ENCODE measurements at regions not wholly inside any gene's neighbourhood (a gene's known extent, or its start where the extent isn't known, plus 50 kb on each side); places are given as distances from the start of the nearest gene placed in this dataset.
A peak's percentile ranks its signal among the peaks of the same experiment; 100 is the strongest.

- Mint-ChIP-seq H3K4me3 (no peak overlapping the region), H3K27ac (peak overlapping the region in 1 of 2 donors; percentile 75), H3K27me3 (peaks cover 30 to 43% of the 10 kb centered on the region in 2 donors), H3K9me3 (peaks cover 0 to 2% of the 10 kb centered on the region in 2 donors), H3K36me3 (ENCODE audit: insufficient read depth) (no peaks in the 10 kb centered on the region), H3K4me1 (ENCODE audit: low read depth in 2 of 2) (peaks cover 0 to 3% of the 10 kb centered on the region in 2 donors)
- ATAC-seq (replicated peaks), result no peak
- DNase-seq, result no peak
Observed at GRCh38 chr21:43313939-43314405, 113.0 kb downstream of the SIK1 start.

GRCh38 chr21:43313221-43313938, 113.6 kb downstream of the SIK1 start:
- peaks cover 0 to 3% of the 10 kb centered on the region in 2 donors for H3K4me1 Mint-ChIP-seq (ENCODE audit: low read depth in 2 of 2)
- no peak overlapping the region for H3K27ac Mint-ChIP-seq
- no peaks in the 10 kb centered on the region for H3K36me3 Mint-ChIP-seq (ENCODE audit: insufficient read depth)
- H3K4me3 Mint-ChIP-seq, result no peak overlapping the region
- ATAC-seq (replicated peaks) (no peak), DNase-seq (no peak)
- H3K9me3 Mint-ChIP-seq, result peaks cover 0 to 2% of the 10 kb centered on the region in 2 donors
- H3K27me3 Mint-ChIP-seq, result peaks cover 30 to 48% of the 10 kb centered on the region in 2 donors

DNA sequence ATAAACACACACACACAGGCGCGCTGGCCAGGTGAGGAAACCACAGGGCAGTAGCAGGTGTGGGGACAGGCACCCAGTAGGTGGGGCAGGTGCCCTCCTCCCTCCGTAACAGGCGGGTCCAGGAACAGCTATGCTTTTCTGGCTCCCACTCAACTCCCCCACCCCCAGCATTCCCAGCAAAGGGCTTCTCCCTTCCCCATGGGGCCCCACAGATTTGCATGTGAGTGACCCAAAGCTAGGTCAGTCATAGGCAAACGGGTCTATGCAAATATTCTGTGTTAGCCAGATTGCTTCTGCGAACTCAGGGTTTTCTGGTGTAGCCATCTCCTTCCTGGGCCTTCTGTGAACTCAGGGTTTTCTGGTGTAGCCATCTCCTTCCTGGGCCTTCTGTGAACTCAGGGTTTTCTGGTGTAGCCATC, 114.2 kb downstream of the SIK1 start:
- Mint-ChIP-seq H3K36me3 (ENCODE audit: insufficient read depth) (no peaks in the 10 kb centered on the region), H3K4me3 (no peak overlapping the region), H3K27me3 (peaks cover 30 to 54% of the 10 kb centered on the region in 2 donors), H3K9me3 (peaks cover 0 to 2% of the 10 kb centered on the region in 2 donors), H3K27ac (no peak overlapping the region), H3K4me1 (ENCODE audit: low read depth in 2 of 2) (peaks cover 0 to 3% of the 10 kb centered on the region in 2 donors)
- ATAC-seq (replicated peaks) (peak; percentile 19), DNase-seq (no peak)

- DNase-seq (no peak), ATAC-seq (replicated peaks) (no peak)
- Mint-ChIP-seq H3K36me3 (ENCODE audit: insufficient read depth) (no peaks in the 10 kb centered on the region), H3K4me3 (no peak overlapping the region), H3K4me1 (ENCODE audit: low read depth in 2 of 2) (peaks cover 0 to 4% of the 10 kb centered on the region in 2 donors), H3K9me3 (no peaks in the 10 kb centered on the region), H3K27ac (no peak overlapping the region), H3K27me3 (peaks cover 30 to 56% of the 10 kb centered on the region in 2 donors)
Observed at GRCh38 chr21:43312011-43312410, 114.9 kb downstream of the SIK1 start.

- no peaks in the 10 kb centered on the region for H3K36me3 Mint-ChIP-seq (ENCODE audit: insufficient read depth)
- H3K4me3 Mint-ChIP-seq, result no peak overlapping the region
- ATAC-seq (replicated peaks) (no peak), DNase-seq (no peak)
- peaks cover 34 to 56% of the 10 kb centered on the region in 2 donors for H3K27me3 Mint-ChIP-seq
- H3K4me1 Mint-ChIP-seq (ENCODE audit: low read depth in 2 of 2), result peaks cover 0 to 6% of the 10 kb centered on the region in 2 donors
- H3K9me3 Mint-ChIP-seq, result no peaks in the 10 kb centered on the region
- H3K27ac Mint-ChIP-seq, result no peak overlapping the region
Observed at GRCh38 chr21:43311301-43311817, 115.6 kb downstream of the SIK1 start.

- Mint-ChIP-seq H3K36me3 (ENCODE audit: insufficient read depth) (no peaks in the 10 kb centered on the region), H3K4me1 (ENCODE audit: low read depth in 2 of 2) (peaks cover 0 to 2% of the 10 kb centered on the region in 2 donors), H3K27ac (no peak overlapping the region), H3K4me3 (no peak overlapping the region), H3K27me3 (peaks cover 30 to 57% of the 10 kb centered on the region in 2 donors), H3K9me3 (no peaks in the 10 kb centered on the region)
- no peak for ATAC-seq (replicated peaks)
- no peak for DNase-seq
Observed at GRCh38 chr21:43308815-43309283, 118.1 kb downstream of the SIK1 start.

DNA sequence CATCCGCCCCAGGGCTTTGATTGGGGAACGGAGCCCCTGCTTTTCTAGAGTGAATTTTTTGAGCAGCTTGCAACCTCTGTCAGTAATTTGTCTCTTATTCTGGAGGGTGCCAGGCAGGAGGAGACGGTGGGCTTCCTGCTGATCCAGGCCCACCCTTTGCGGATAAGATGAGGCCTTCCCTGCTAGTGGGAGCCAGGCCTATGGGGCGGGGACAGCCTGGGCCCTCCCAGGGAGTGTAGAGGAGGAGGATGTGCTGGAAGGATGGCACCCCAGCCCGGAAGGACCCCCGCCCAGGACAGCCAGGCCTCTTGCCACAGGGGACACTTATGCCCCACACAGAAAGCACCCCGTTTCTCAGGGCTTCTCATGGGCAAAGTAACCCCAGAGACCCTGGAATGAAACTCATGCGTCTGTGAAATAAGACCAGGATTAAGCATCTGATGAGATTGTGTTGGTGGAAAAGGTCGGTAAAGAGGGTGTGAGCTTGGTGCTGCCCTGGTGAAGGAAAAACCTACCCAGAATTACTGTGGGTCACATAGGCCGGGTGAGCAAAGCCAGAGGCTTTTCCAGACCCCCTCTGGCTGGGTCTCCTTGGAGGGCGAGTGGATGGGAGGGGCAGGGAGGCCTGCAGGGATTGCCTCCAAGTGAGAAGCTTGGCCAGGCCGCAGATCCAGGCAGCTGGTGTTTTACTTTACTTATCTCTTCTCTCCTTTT, 118.7 kb downstream of the SIK1 start:
- H3K27ac Mint-ChIP-seq, result no peak overlapping the region
- DNase-seq (no peak), ATAC-seq (replicated peaks) (no peak)
- H3K9me3 Mint-ChIP-seq, result no peaks in the 10 kb centered on the region
- peaks cover 0 to 2% of the 10 kb centered on the region in 2 donors for H3K4me1 Mint-ChIP-seq (ENCODE audit: low read depth in 2 of 2)
- H3K36me3 Mint-ChIP-seq (ENCODE audit: insufficient read depth), result no peaks in the 10 kb centered on the region
- H3K4me3 Mint-ChIP-seq, result no peak overlapping the region
- H3K27me3 Mint-ChIP-seq, result peaks cover 30 to 63% of the 10 kb centered on the region in 2 donors

DNA sequence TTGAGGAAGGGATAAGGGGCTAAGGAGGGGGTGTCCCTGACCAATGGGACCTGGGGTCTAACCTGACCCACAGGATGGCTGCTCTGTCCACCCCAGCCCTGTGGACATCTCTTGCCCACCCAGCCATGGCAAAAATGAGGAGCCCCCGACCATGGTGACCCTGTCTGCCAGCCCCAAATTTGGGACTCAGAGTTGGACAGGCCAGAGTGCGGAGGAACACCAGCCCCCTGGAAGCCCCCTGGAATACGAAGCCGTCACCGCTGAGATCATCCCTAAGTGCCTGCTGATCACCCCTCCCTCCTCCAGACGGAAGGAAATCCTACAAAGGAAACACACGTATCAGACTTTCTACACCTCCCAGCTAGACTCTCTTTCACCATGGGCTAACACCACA, 119.3 kb downstream of the SIK1 start:
- H3K27ac Mint-ChIP-seq, result no peak overlapping the region
- no peak for ATAC-seq (replicated peaks)

DNA sequence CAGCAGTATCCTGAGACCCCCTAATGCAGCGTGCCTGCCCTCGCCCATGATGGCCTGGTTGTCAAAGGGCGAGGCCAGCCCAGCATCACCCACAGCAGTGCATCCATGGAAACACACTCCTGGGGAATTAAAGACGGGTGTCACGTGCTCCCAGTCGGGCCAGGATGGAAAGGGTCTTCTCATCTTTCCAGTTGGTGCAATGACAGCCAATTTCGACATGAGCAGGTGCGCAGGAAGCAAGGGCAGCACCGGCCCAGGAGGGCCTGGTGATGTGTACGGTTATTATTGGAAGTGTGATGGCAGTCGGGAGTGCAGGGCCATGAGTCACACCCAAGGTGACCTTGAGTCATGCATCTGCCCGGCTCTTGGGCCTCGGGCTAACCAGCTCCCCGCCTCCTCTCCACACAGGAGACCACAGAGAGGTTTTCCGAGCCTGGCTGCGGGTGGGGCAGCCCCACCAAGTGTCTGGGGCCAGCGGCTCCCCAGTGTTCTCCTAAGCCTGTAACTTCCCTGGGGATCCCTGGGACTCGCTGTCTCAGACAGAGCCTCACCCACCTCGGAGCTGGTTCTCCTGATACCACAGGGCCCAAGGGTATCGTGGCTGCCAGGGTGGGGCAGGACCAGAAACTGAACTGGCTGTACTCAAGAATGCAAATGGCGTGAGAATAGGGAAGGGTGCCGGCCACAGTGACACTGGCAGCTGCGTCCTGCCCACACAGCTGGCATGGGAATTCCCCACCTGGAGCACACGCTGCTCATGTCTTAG, 119.8 kb downstream of the SIK1 start:
- DNase-seq (no peak), ATAC-seq (replicated peaks) (no peak)
- Mint-ChIP-seq H3K4me1 (ENCODE audit: low read depth in 2 of 2) (peaks cover 0 to 2% of the 10 kb centered on the region in 2 donors), H3K27ac (peak overlapping the region in 1 of 2 donors; percentile 55), H3K9me3 (no peaks in the 10 kb centered on the region), H3K27me3 (peaks cover 30 to 69% of the 10 kb centered on the region in 2 donors), H3K4me3 (no peak overlapping the region), H3K36me3 (ENCODE audit: insufficient read depth) (no peaks in the 10 kb centered on the region)

More for the DNA sequence above, 119.3 kb downstream of the SIK1 start:
- DNase-seq, result no peak
- no peak overlapping the region for H3K4me3 Mint-ChIP-seq
- H3K4me1 Mint-ChIP-seq (ENCODE audit: low read depth in 2 of 2), result peaks cover 0 to 2% of the 10 kb centered on the region in 2 donors
- no peaks in the 10 kb centered on the region for H3K9me3 Mint-ChIP-seq
- H3K27me3 Mint-ChIP-seq, result peaks cover 30 to 69% of the 10 kb centered on the region in 2 donors
- no peaks in the 10 kb centered on the region for H3K36me3 Mint-ChIP-seq (ENCODE audit: insufficient read depth)

DNA sequence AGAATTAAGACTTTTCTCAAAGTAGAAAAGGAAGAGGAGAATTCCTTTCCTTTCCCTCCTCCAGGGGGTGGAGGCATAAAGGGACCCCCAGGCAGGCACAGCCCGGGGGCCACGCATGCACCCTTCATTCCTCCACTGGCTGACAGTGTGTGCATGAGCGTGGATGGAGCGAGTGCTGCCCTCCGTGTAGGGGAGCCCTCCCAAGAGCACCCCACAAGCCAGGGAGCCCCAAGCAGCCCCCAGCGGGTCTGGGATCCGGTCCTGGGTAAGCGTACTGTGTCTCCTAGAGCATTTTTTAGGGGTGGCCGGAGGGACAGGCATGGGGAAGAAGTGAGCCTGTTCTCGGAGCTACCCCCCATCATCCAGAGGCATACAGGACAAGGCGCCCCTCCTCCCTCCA, 120.5 kb downstream of the SIK1 start:
- Mint-ChIP-seq H3K27me3 (peaks cover 30 to 69% of the 10 kb centered on the region in 2 donors), H3K4me3 (no peak overlapping the region), H3K27ac (no peak overlapping the region), H3K9me3 (no peaks in the 10 kb centered on the region), H3K4me1 (ENCODE audit: low read depth in 2 of 2) (peaks cover 0 to 2% of the 10 kb centered on the region in 2 donors), H3K36me3 (ENCODE audit: insufficient read depth) (no peaks in the 10 kb centered on the region)
- no peak for DNase-seq
- ATAC-seq (replicated peaks), result no peak

DNA sequence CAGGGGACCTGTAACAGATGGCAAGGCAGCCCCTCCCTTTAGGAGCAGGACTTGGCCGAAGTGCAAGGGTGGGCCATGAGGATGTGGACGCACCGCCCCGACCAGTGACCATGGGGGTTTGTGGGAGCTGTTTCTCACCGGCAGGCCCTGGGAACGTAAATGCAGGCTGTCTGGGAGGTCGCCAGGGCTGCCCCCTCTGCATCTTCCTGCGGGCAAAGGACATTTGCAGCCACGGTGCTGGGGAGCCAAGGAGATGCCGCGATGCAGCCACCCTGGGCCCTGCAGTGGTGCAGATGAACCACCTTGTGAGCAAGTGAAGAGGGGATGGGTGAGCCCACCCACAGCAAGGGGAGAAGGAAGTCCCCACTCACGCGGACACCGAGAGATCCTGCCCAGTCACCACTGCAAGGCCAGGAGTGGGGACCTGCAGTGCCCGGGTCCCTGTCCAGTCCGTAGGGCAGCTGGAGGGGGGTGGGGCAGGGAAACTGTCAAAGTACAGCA, 121.1 kb downstream of the SIK1 start:
- peaks cover 0 to 2% of the 10 kb centered on the region in 2 donors for H3K4me1 Mint-ChIP-seq (ENCODE audit: low read depth in 2 of 2)
- H3K36me3 Mint-ChIP-seq (ENCODE audit: insufficient read depth), result no peaks in the 10 kb centered on the region
- H3K27ac Mint-ChIP-seq, result no peak overlapping the region
- H3K27me3 Mint-ChIP-seq, result peaks cover 30 to 69% of the 10 kb centered on the region in 2 donors
- no peak overlapping the region for H3K4me3 Mint-ChIP-seq
- H3K9me3 Mint-ChIP-seq, result no peaks in the 10 kb centered on the region
- DNase-seq (no peak), ATAC-seq (replicated peaks) (no peak)

- H3K27me3 Mint-ChIP-seq, result peaks cover 30 to 69% of the 10 kb centered on the region in 2 donors
- DNase-seq (no peak), ATAC-seq (replicated peaks) (no peak)
- H3K9me3 Mint-ChIP-seq, result no peaks in the 10 kb centered on the region
- H3K4me3 Mint-ChIP-seq, result no peak overlapping the region
- peaks cover 0 to 2% of the 10 kb centered on the region in 2 donors for H3K4me1 Mint-ChIP-seq (ENCODE audit: low read depth in 2 of 2)
- H3K27ac Mint-ChIP-seq, result no peak overlapping the region
- no peaks in the 10 kb centered on the region for H3K36me3 Mint-ChIP-seq (ENCODE audit: insufficient read depth)
Observed at GRCh38 chr21:43305336-43305665, 121.6 kb downstream of the SIK1 start.
